Heart left ventricle (tissue), 16 donors: ENCODE measurements at regions not wholly inside any gene's neighbourhood (a gene's known extent, or its start where the extent isn't known, plus 50 kb on each side); places are given as distances from the start of the nearest gene placed in this dataset.

Source experiments
- ATAC-seq, 4 donors: fragments of 200-7000 bp; cut with Tn5 transposase; one replicate each; pipeline ENCODE4 v1.9.1; 2020 to 2022; ENCODE audit warnings: moderate library complexity in 4 of 4, mild to moderate bottlenecking in 3 of 4, moderate number of reproducible peaks in 1 of 4
- DNase-seq, 5 donors: peaks; one replicate each; pipeline ENCODE4 v3.0.0-alpha.2; 2020
- H3K27ac ChIP-seq, 12 donors: fragments of 200-600 bp; sonication (generic) in 4 of 12; one replicate each; pipeline versions ENCODE4 v1.5.0 to v1.8.0; 2016 to 2022; ENCODE audit warnings: mild to moderate bottlenecking in 2 of 12
- H3K27me3 ChIP-seq, 9 donors: fragments of 200-600 bp; sonication (generic) in 2 of 9; one replicate each; pipeline versions ENCODE4 v1.5.1 to v1.8.0; 2016 to 2022; ENCODE audit warnings: mild to moderate bottlenecking in 3 of 9
- H3K36me3 ChIP-seq, 9 donors: fragments of 200-600 bp; sonication (generic) in 2 of 9; one replicate each; pipeline versions ENCODE4 v1.5.0 to v1.8.0; 2018 to 2022; ENCODE audit warnings: mild to moderate bottlenecking in 2 of 9
- H3K4me1 ChIP-seq, 12 donors: fragments of 200-600 bp; sonication (generic) in 4 of 12; one replicate each; pipeline versions ENCODE4 v1.5.0 to v1.8.0; 2016 to 2022; ENCODE audit warnings: mild to moderate bottlenecking in 3 of 12
- H3K4me3 ChIP-seq, 12 donors: fragments of 200-600 bp; sonication (generic) in 4 of 12; one replicate each; pipeline versions ENCODE4 v1.5.0 to v1.8.0; 2017 to 2022; ENCODE audit warnings: mild to moderate bottlenecking in 9 of 12, moderate library complexity in 4 of 12
- H3K9me3 ChIP-seq, 12 donors: fragments of 200-600 bp; sonication (generic) in 4 of 12; one replicate each; pipeline versions ENCODE4 v1.5.0 to v1.8.0; 2016 to 2022; ENCODE audit warnings: mild to moderate bottlenecking in 1 of 12
- POLR2A ChIP-seq, 2 donors: fragments of 450-650 bp; IDR thresholded peaks; one replicate each; pipeline ENCODE4 v1.6.1; 2017; ENCODE audit warnings: antibody characterized with exemption in 2 of 2, mild to moderate bottlenecking in 2 of 2, moderate library complexity in 2 of 2
- WGBS, 4 donors: extraction: QIAGEN DNeasy Blood & Tissue Kit in 2 of 4; methylation state at CpG; one replicate each; pipeline versions ENCODE4 v1.1.5 to v1.1.7; 2013 to 2018; 5-methylcytosine and 5-hydroxymethylcytosine counted together
- intact Hi-C, 10 donors: fragments of 100-400 bp; cut with DNase I; formaldehyde crosslinking; loops; one replicate each; pipeline versions ENCODE4 v1.11.1 to v1.14.2; 2022
- TF ChIP-seq, protein P1 (sequence below), 12 donors: fragments of 200-600 bp; sonication (generic) in 4 of 12; IDR thresholded peaks; one replicate each; pipeline versions ENCODE4 v1.5.0 to v1.8.0; 2018 to 2022; ENCODE audit warnings: antibody characterized with exemption in 12 of 12, mild to moderate bottlenecking in 5 of 12
- donor health status: ischemic (EF 13 %, LVEDD 7.1; RV severe dilation, severe dysfunction).
- donor health status: healthy with polysubstance abuse.
- donor health status: DM: no; HTN: yes; CAD: no.
- donor health status: DM: no; HTN: no; CAD: no.
- donor health status: ischemic (EF 25% LVEDD 6.9; RV normal size, moderate dysfunction).
- donor health status: ischemic (EF 25% LVEDD 5.7; RV mildly dilated, moderate dysfunction).
- donor health status: healthy.
- donor health status: DM: yes; HTN: yes; CAD: no.
- donor health status: ischemic (EF 35%, LVEDD 5.7; RV mildly dilated, moderate dysfunction).
- donor health status: nonischemic (EF 11% LVEDD 7.7; RV severe dilation, severe dysfunction).
- donor health status: DM: yes; HTN: yes; CAD: no.
- donor health status: PGD.
- donor health status: ischemic (EF 29% LVEDD 5.4; RV normal size, mild dysfunction).
- donor health status: nonischemic (EF 23%, LVEDD 6.1; RV moderate dilation, normal function).

DNA sequence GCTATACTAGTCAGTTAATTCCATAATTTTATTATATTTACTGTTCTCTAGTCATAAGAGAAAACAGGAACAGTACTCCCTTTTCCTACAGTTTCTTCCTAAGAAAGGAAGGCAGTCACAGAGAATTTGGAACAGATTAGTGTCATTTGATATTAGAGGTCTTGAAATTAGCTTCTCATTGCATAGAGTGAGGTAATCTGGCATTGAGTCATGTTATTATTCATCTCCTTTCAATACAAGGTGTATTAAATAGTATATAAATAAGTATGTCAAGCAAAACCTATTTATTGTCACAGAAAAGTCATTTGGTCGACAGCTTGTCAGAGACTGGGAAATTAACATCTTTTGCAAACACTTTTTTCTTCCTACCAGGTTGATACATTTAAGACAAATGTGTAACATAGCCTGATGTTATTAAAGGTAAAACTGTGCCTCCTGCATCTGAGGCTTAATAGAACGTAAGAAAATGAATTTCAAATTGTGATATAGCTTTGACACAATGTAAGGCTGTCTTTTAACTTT lies 753.1 kb upstream of the FRG1 start:
- TF ChIP-seq, protein P1, sequence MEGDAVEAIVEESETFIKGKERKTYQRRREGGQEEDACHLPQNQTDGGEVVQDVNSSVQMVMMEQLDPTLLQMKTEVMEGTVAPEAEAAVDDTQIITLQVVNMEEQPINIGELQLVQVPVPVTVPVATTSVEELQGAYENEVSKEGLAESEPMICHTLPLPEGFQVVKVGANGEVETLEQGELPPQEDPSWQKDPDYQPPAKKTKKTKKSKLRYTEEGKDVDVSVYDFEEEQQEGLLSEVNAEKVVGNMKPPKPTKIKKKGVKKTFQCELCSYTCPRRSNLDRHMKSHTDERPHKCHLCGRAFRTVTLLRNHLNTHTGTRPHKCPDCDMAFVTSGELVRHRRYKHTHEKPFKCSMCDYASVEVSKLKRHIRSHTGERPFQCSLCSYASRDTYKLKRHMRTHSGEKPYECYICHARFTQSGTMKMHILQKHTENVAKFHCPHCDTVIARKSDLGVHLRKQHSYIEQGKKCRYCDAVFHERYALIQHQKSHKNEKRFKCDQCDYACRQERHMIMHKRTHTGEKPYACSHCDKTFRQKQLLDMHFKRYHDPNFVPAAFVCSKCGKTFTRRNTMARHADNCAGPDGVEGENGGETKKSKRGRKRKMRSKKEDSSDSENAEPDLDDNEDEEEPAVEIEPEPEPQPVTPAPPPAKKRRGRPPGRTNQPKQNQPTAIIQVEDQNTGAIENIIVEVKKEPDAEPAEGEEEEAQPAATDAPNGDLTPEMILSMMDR (IDR thresholded peaks at IDR 0.05) = no peak
- no peak for TF ChIP-seq POLR2A (IDR thresholded peaks at IDR 0.05)
- ATAC-seq = no peak
- DNase-seq = no peak
- WGBS, 4 donors = 58 to 76% (median 72%) methylated on average over 2 of the region's 2 CpGs
- Histone ChIP-seq H3K36me3 (no peaks in the 10 kb centered on the region), H3K27ac (no peak overlapping the region), H3K4me1 (no peaks in the 10 kb centered on the region), H3K9me3 (peaks cover 0 to 12% (median 0%) of the 10 kb centered on the region in 12 donors), H3K4me3 (no peak overlapping the region), H3K27me3 (no peaks in the 10 kb centered on the region)
- intact Hi-C loops = no loop called here

DNA sequence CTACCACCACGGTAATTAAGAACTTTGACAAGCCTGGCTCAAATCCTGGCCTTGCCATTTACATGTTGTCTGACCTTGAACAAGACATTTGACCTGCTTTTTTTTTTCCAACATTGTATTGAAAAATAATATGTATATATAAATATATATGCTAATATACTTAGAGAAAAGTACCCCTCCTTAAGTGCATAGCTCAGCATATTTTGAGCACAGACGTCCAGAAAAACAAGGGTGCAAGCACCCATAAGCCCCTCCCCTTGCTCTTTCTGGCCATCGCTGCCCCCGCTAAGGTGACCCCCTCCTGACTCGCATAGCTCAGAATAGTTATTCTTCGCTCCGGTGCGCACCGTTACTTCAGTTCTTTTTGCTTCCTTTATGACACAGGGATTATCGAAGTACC lies 742.0 kb upstream of the FRG1 start:
- no peak for ATAC-seq
- H3K27ac ChIP-seq = no peak overlapping the region
- no peak for DNase-seq
- 93 to 95% (median 95%) methylated on average over 10 of the region's 10 CpGs for WGBS, 4 donors
- TF ChIP-seq, protein P1 (IDR thresholded peaks at IDR 0.05) = no peak
- TF ChIP-seq POLR2A (IDR thresholded peaks at IDR 0.05) = no peak
- H3K36me3 ChIP-seq = no peaks in the 10 kb centered on the region
- no peak overlapping the region for H3K4me3 ChIP-seq
- H3K27me3 ChIP-seq = peaks cover 0 to 5% (median 0%) of the 10 kb centered on the region in 9 donors
- peaks cover 0 to 10% (median 0%) of the 10 kb centered on the region in 12 donors for H3K4me1 ChIP-seq
- H3K9me3 ChIP-seq = no peaks in the 10 kb centered on the region
- intact Hi-C loops = no loop called here

DNA sequence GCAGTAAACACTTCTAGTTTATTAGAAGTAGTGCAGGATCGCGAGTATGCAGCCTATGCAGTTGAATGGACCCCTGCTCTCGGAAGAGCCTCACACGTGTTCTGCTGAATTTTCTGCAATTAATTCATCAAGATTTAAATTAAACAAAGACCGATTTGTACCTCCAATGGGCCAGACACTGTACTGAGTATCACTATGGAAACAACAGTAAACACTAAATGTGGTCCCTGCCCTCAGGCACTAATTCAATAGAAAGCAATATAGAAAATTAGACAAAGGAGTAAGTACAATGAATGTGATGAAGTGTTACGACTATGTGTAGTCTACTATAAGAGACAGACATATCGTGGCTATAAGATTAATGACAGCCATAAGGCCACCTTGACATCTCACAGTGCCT lies 740.3 kb upstream of the FRG1 start:
- TF ChIP-seq POLR2A (IDR thresholded peaks at IDR 0.05) = no peak
- TF ChIP-seq, protein P1 (IDR thresholded peaks at IDR 0.05) = no peak
- no peak overlapping the region for H3K27ac ChIP-seq
- no peak overlapping the region for H3K4me3 ChIP-seq
- no peaks in the 10 kb centered on the region for H3K9me3 ChIP-seq
- no peaks in the 10 kb centered on the region for H3K36me3 ChIP-seq
- DNase-seq = no peak
- no peak for ATAC-seq
- peaks cover 0 to 10% (median 0%) of the 10 kb centered on the region in 12 donors for H3K4me1 ChIP-seq
- H3K27me3 ChIP-seq = peaks cover 0 to 14% (median 0%) of the 10 kb centered on the region in 9 donors
- intact Hi-C loops = loop anchor here in 5 of 10 donors (5.0 to 10.0 kb wide), 2 partner anchors 1593 to 1596 kb away; no protein-coding TSS in a partner anchor
- WGBS, 4 donors = 82 to 90% (median 86%) methylated on average over 7 of the region's 7 CpGs

DNA sequence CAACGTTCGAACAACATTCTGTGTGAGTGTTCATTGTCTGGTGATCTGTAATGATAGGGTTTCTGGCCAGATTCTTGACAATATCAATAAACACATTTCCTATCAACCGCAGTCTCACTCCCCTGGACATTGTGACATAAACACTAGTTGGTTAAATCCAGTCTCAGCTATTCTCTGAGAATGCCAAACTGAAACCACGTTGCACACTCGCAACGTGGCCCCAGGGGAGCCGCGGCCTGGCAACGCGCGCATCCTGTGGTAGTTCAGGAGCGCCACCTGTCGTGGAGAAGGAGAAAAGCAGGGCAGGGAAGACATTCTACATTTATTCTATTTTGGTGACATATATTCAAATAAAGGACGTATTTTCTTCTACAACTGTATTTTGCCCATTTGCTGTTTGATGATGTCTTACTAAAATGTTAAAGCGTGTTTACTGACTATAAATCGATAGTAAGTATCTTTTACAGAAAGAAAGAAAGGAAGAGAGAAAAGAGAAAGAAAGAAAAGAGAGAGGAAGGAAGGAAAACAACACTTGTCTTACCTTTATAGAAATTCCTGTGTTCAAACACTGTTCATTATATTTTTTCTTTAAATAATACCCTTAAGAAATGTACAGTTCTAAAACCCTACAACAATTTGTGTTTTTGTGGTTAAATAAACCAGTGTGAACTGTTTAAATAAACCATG lies 738.3 kb upstream of the FRG1 start:
- ATAC-seq = peak in 3 of 4 donors; percentile 34 to 76 (median 57)
- intact Hi-C loops = loop anchor here in 5 of 10 donors (5.0 to 10.0 kb wide), 2 partner anchors 1595 to 1598 kb away; no protein-coding TSS in a partner anchor
- WGBS, 4 donors = 9 to 11% (median 9%) methylated on average over 16 of the region's 16 CpGs

More for the DNA sequence above, 738.3 kb upstream of the FRG1 start:
- Histone ChIP-seq H3K27me3 (peaks cover 0 to 23% (median 0%) of the 10 kb centered on the region in 9 donors), H3K36me3 (no peaks in the 10 kb centered on the region), H3K27ac (no peak overlapping the region), H3K4me1 (peaks cover 0 to 16% (median 0%) of the 10 kb centered on the region in 12 donors), H3K9me3 (no peaks in the 10 kb centered on the region), H3K4me3 (peak overlapping the region in 9 of 12 donors; percentile 1 to 45 (median 29))
- DNase-seq = peak; percentile 43 to 83 (median 56)
- TF ChIP-seq, protein P1 (IDR thresholded peaks at IDR 0.05) = peak; percentile 58 to 87 (median 76)
- TF ChIP-seq POLR2A (IDR thresholded peaks at IDR 0.05) = no peak
